HG03196 (cell line): ENCODE measurements at regions not wholly inside any gene's neighbourhood (a gene's known extent, or its start where the extent isn't known, plus 50 kb on each side); places are given as distances from the start of the nearest gene placed in this dataset.

ENCODE experiments used
- ATAC-seq: cut with Tn5 transposase; IDR thresholded peaks from one replicate; pipeline ENCODE4 v1.9.1; 2021; ENCODE audit not compliant: unreplicated experiment

- no peak for ATAC-seq
Measured at GRCh38 chr20:7673841-7674240, 266.4 kb downstream of the HAO1 start.

GRCh38 chr20:7682916-7683315 lies 257.3 kb downstream of the HAO1 start:
- no peak for ATAC-seq

GRCh38 chr20:7687065-7687464 lies 253.2 kb downstream of the HAO1 start:
- no peak for ATAC-seq

- ATAC-seq = no peak
Measured at GRCh38 chr20:7689151-7689550, 251.1 kb downstream of the HAO1 start.

GRCh38 chr20:7691647-7692269 lies 248.5 kb downstream of the HAO1 start:
- no peak for ATAC-seq

GRCh38 chr20:7692478-7692877 lies 247.8 kb downstream of the HAO1 start:
- ATAC-seq = no peak

GRCh38 chr20:7693761-7694160 lies 246.5 kb downstream of the HAO1 start:
- no peak for ATAC-seq

- ATAC-seq = no peak
Measured at GRCh38 chr20:7695051-7695495, 245.2 kb downstream of the HAO1 start.

GRCh38 chr20:7695635-7696034 lies 244.6 kb downstream of the HAO1 start:
- no peak for ATAC-seq

GRCh38 chr20:7696311-7696710 lies 243.9 kb downstream of the HAO1 start:
- no peak for ATAC-seq

GRCh38 chr20:7702141-7702540 lies 238.1 kb downstream of the HAO1 start:
- no peak for ATAC-seq

- ATAC-seq = no peak
Measured at GRCh38 chr20:7703551-7703961, 236.7 kb downstream of the HAO1 start.

GRCh38 chr20:7703996-7704395 lies 236.3 kb downstream of the HAO1 start:
- no peak for ATAC-seq

- no peak for ATAC-seq
Measured at GRCh38 chr20:7708112-7708511, 232.1 kb downstream of the HAO1 start.

GRCh38 chr20:7708782-7709181 lies 231.5 kb downstream of the HAO1 start:
- ATAC-seq = no peak

GRCh38 chr20:7710440-7710839 lies 229.8 kb downstream of the HAO1 start:
- ATAC-seq = no peak

GRCh38 chr20:7712661-7713060 lies 227.6 kb downstream of the HAO1 start:
- no peak for ATAC-seq

GRCh38 chr20:7714549-7714948 lies 225.7 kb downstream of the HAO1 start:
- ATAC-seq = no peak

- ATAC-seq = no peak
Measured at GRCh38 chr20:7716286-7716972, 223.8 kb downstream of the HAO1 start.

GRCh38 chr20:7722564-7722963 lies 217.7 kb downstream of the HAO1 start:
- no peak for ATAC-seq

- no peak for ATAC-seq
Measured at GRCh38 chr20:7723284-7723683, 217.0 kb downstream of the HAO1 start.

GRCh38 chr20:7728338-7728737 lies 211.9 kb downstream of the HAO1 start:
- no peak for ATAC-seq

GRCh38 chr20:7734216-7734615 lies 206.0 kb downstream of the HAO1 start:
- no peak for ATAC-seq
